GM19239 (cell line): ENCODE measurements at regions not wholly inside any gene's neighbourhood (a gene's known extent, or its start where the extent isn't known, plus 50 kb on each side); places are given as distances from the start of the nearest gene placed in this dataset.

Source experiments
- DNase-seq: peaks from one replicate; pipeline ENCODE4 v3.0.0; 2011; ENCODE audit warnings: low spot score; ENCODE audit not compliant: insufficient read length
- FAIRE-seq: peaks from 2 replicates; lab custom pipeline; 2011; peaks lifted over from hg19 to GRCh38; lab: Jason Lieb, UNC

DNA sequence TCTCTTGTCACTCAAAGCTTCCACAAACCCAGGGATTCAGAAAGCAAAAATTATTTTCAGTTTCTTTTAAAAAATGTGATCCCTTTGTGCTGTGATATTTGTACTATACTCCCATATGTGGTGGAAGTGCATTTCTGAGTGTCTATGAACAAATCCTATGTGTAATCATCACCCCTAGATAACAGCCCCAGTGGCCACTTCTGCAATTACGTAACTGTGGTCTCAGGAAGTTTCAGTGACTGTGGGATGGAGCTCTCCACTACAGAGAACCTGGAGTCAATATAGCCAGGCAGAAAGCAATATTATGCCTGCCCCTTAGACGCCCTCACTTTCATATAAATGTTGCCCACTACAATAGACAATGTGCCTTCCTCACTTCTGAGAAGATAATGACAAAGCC, 1101.7 kb upstream of the GHITM start:
- DNase-seq: no peak
- FAIRE-seq: no peak

DNA sequence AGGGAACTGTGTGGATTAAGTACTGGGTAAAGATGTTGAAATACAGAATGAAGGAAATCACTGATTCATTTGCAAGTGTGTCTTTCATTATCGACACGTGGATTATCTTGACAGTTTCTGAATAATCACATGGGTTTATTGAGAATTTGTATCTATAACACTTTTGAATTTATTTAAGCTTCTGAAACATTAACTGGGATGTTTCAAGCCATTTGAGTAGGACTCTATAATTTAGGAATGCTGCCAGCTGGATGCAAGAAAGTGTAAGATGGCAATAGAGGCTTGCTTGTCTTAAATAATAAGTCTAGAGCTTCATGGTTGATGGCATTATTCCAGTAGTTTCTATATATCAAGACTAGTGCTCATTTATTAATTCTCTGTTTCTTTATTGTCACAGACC, 1100.7 kb upstream of the GHITM start:
- no peak for FAIRE-seq
- DNase-seq: no peak

DNA sequence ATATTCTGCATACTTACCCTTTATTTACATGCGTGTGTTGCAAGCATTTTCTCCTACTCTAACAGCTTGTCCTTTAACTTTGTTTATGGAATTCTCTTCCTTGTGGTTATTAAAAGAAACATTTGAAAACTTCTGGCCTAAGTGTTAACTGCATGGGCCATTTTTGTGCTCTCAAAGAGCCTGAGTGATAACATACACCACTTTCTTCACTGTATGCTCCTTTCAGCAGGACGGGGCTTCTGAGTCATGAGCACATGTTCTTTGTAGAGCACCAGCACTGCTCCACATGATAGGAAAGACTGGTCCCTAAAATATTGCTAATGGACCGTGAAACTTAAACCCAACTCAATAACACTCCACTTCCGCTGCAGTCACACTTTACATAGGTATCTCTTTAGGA, 1093.6 kb upstream of the GHITM start:
- FAIRE-seq (no peak), DNase-seq (no peak)

DNA sequence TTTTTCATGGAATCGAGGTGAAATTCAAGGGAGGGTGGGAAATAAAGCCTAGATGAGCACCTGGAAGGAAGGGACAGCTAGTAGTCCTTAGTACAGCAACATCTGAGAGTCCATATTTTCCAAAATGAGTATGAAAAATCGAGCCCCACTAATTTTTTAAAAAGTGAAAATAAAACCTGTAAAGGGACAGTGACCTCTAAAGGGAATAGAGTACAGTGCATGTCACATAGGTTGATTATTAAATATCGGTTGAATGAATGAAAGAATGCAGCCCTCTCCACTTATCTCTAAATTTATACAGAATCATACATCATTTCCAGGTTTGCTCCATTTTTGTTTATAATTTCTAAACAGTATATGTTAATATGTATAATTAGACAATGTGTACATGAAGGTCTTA, 1088.5 kb upstream of the GHITM start:
- FAIRE-seq: no peak
- DNase-seq: no peak

DNA sequence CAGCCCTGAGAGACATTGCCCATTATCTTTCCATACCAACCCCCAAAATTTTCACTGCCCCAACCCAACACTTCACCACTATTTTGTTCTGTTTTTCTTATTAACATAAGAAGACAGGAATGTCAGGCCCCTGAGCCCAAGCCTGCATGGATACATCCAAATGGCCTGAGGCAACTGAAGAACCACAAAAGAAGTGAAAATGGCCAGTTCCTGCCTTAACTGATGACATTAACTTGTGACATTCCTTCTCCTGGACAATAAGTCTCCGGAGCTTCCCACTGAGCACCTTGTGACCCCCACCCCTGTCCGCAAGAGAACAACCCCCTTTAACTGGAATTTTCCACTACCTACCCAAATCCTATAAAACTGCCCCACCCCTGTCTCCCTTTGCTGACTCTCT, 1076.4 kb upstream of the GHITM start:
- FAIRE-seq: no peak

DNA sequence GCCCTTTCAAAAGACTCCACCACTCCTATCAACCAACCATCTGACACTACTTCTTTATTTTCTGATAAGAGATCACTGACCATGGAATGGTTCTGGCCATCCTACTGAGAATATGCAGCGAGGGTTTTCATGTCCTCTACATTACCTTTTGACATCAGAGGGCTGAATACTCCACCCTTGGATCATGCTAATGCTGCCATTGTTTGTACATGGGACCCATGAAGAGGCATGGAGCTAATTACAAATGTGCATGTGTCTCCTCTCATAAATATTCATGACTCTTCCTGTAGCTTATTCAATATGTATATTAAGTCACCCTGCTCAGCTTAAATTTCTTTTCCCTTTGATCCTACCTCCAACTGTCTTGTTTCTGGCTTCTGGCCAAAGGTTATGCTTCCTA, 1065.8 kb upstream of the GHITM start:
- no peak for DNase-seq
- no peak for FAIRE-seq

More for the DNA sequence above, 1076.4 kb upstream of the GHITM start:
- DNase-seq: no peak

DNA sequence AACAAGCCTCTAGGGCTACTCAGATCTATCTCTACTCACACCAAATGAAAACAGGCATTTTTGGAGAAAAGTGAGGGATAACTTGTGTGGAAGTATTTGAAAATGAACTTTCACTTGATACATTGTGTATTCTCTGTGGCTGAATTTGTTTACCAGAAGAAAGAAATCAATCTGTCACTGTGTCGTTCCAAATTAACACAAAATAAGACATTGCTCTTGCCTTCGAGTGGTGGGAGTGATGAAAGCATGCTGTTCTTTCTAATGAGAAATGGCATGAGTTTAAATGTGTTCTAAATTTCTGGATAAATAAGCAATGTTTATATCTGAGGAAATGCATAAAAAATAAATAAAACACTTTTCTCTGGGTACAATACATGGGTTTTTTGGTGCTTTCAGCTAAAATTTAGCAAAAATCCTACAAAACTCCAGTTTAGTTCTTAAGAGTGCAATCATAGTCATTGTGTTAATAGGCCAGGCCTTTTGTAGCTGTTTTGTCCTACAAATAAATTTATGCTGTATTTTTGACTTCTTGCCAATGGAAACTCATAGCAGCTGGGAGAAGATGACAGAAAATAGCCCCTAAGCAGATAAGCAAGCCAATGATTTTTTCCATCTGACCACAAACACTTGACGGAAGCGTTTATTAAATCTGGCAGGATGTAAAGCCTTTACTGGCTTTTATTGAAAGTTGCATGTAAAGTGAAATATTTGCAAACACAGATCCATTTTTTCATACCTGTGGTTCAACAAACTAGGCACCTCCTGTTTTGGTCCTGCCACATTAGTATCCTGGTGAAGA, 1064.1 kb upstream of the GHITM start:
- DNase-seq (no peak), FAIRE-seq (no peak)

DNA sequence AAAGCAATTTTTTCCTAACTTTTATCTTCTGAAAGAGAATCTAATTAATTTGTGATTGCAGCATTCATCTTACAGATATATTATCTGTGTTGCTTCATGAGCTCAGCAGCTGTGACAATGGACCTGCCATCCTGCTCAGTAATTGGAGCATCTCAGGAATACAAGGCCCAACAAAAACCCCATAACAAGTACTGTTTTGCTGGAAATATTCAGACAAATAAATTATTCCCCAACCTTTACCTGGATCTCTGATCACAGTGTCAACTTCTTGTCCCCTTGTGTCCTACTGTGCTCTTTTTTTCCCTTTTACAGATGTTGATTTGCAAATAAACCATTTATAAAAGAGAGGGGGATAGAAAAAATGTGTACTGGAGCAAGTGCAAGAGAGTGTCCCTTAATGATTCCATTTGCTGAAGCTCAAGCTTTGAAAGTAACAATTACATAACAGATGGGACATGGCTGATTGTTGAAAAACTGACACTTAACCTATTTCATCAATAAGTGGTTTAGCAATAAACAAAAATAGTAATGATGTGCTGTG, 1063.4 kb upstream of the GHITM start:
- no peak for DNase-seq
- no peak for FAIRE-seq

DNA sequence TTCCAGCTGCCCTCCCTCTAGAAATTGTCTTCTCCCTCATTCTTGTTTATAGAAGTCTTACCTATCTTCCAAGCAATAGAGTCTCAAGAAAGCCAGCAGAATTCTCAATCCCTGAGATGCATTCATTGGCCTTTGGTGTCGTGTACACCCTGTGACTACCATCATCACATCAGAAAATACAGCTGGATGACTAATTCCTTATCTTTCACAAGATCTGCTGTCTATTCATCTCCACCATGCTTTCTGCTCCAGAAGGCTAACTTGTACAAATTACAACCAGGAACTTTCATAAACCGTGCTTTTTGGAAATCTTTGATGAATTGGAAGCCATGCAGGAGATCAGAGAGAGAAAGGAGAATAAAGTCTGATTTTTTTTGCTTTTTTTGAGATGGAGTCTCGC, 1062.9 kb upstream of the GHITM start:
- FAIRE-seq (no peak), DNase-seq (no peak)

DNA sequence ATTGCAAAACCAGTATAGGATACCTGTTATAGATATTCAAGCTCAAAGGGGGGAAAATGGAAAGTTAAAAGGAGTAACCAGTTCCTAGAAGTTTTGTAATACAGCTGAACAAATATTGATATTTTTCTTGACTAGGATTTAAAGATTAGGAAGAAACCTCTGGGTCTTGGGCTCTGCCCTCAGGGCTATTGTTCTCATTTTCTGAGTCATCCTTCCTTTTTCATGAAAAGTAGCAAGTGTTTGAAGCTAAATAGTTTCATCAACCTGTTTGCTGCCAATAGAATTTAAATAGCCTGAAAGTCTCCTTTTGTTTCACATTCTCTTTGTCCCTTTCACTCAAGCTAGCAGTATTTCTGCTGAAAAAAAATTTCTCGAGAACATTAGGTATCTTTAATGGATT, 1061.1 kb upstream of the GHITM start:
- FAIRE-seq (no peak), DNase-seq (no peak)

DNA sequence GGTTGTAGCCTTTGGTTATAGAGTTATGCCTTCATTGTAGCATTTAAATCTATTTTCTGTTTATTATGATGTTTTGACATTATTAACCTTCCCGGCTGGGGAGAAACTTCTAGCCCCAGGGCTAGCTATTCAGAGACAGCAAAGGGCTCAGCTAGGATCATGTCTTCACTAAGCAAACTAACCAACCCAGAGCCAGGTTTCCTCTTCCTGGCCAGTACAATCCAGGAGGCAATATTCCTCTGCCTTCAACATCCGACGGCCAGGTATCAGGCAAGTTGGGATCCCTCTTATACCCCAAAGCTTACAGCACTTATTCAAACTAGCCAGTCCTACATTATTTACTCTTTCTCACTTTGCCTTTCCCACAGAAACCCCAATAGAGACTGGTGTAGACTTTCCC, 1060.7 kb upstream of the GHITM start:
- no peak for FAIRE-seq
- no peak for DNase-seq

DNA sequence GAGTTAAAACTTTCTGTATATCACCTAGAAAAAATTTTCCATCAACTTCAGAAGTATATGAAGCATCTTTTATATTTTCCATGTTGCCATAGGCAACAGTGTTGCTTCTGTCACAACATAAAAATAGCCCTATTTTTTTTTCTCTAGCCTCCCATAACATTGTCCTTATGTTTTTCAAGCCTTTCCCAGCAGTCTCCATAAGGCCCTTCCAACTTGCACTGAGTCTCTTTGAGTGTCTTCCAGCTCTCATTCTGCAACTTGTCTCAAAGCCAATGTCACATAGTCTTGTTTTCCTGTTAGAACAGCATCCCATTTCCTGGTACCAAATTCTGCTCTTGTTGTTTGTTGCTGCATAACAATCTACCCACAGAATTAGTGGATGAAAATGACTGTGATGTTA, 1055.5 kb upstream of the GHITM start:
- DNase-seq (no peak), FAIRE-seq (no peak)

DNA sequence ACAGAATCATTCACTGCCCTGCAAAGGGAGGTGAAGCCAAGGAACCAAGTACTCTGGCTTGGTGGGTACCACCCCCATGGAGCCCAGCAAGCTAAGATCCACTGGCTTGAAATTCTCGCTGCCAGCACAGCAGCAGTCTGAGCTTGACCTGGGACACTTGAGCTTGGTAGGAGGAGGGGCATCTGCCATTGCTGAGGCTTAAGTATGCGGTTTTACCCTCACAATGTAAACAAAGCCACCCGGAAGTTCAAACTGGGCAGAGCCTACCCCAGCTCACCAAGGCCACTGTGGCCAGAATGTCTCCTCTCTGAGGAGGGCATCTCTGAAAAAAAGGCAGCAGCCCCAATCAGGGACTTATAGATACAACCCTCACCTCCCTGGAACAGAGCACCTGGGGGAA, 1050.0 kb upstream of the GHITM start:
- FAIRE-seq (no peak), DNase-seq (no peak)

DNA sequence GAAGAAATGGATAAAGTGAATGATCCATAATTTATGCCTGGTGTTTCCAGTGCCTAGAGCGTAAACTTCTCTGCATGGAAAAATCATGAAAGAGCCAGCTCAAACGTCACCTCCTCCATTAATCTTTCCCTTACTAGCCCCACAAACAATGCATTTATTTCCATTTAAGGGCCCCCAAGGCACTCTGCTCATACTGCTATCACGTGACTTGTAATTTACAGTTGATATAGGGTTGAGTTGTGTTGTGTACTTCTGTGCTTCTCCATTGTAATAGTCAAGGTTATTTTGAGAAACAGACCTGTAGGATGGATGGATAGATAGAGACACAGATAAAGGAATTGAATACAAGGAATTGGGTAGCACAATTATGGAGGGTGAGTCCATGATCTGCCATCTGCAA, 1034.7 kb upstream of the GHITM start:
- no peak for FAIRE-seq
- no peak for DNase-seq

DNA sequence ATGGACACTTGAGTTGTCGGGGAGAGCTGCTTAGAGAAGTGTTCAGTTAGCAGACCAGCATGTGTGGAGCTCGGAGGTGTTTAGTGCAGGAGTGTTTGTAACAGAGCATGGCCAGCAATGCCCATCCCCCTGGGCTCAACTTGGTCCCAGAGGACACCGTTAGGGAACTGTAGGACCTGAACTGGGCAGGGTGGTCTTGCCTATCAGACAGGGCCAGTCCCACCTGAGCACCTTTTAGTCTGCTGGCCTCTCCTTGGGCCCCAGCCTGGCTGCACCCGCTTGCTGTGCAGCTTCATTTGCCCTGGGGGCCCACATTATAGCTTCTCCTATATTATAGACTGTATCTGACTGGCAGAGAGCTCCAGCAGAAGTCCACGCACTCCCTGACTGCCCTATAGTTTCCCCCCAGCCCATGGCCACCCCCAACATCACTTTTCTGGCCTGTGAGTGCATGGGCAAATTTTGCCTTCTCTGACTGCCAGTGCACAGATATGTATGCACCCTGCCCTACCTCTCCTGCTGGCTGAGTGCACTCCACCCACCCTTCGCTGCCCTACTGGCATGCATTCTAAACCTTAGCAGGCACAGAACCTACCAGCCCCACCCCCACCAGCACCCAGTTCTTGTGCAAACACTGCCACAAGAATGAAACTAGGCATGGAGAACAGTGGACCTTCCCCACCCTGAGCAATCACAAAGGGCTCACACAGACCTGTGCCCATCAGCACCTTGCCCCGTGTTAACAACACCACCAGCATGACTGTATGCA, 1030.6 kb upstream of the GHITM start:
- FAIRE-seq (no peak), DNase-seq (no peak)

DNA sequence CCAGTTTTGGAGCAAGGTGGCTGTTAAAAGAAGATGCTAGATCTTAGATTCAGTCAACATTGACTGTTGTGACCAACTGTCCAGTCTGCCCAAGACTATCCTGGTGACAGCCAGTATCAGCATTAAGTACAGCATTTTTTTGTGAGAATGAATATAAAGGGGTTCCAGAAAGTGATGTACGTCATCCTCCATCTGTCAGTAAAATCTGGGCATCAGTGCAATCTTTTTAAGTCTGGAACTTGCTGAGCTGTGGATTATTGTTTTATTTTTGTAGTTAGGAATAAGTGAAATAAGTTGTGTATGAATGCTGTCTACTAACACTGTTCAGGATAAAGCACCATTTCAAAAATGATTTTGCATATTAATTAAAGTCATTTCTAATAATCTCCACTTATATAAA, 1020.0 kb upstream of the GHITM start:
- DNase-seq: no peak

DNA sequence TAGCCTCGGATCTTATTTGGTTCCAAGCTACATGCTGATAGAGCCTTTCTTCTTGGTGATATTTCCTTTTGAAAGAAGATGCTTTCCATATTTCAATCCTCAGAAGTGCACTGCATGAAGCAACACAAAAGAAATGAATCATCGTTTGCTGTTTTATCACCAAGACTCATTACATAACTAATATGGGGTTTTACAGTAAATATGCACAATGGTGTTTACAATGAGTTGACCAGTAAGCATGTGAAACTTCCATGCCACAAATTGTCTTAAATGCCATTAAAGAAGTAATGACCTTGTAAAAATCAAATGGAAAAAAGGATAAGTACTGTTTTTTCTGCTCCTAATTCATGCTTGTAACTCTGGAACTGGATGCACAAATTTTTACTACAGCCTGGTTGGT, 1017.0 kb upstream of the GHITM start:
- DNase-seq (no peak), FAIRE-seq (no peak)

More for the DNA sequence above, 1020.0 kb upstream of the GHITM start:
- no peak for FAIRE-seq

DNA sequence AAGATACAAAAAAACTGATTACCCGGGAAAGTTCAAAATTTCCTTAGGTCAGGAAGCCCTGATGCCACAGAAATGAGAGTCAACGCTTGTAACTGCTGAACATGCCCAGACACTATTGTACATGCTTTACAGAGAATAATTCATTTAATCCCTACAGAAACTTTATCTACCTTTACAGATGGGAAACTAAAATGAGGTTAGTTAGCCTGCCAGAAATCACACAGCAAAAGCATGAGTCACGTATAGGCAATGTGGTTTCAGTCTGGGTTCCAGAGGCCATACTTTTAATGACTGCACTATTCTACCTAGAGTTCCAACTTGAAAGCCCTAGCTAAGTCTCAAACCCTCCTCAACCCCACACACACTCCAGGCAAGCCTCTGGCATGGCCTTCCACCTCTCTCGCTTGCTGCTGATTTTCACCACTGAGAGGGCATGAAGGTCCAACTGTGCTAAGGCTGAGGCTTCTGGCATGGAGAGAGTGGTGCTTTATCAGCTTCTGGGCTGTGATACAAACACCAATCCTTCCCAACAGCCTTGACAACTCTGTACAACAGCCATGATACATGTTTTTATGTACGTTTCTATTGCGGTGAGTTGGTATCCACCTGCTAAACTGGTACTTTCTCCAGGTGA, 1011.2 kb upstream of the GHITM start:
- FAIRE-seq: no peak
- DNase-seq: no peak

DNA sequence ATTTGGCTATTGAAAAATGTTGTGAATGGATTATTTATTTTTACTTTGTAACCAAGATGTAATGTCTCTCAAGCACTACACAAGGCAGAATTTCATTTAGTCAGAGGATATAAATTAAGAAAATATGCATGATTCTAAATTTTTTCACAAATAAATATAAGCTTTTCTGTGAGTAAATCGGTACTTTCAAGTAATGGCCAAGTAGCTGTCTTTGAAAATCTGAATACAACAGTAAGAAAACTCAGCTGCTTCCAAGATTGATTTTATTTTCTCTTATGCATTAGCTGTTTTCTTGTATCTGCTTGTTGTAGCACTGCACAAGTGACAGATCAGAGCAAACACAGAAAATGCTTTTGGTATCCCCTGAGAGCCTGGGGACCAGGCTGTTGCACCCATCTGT, 998.5 kb upstream of the GHITM start:
- DNase-seq (no peak), FAIRE-seq (no peak)

DNA sequence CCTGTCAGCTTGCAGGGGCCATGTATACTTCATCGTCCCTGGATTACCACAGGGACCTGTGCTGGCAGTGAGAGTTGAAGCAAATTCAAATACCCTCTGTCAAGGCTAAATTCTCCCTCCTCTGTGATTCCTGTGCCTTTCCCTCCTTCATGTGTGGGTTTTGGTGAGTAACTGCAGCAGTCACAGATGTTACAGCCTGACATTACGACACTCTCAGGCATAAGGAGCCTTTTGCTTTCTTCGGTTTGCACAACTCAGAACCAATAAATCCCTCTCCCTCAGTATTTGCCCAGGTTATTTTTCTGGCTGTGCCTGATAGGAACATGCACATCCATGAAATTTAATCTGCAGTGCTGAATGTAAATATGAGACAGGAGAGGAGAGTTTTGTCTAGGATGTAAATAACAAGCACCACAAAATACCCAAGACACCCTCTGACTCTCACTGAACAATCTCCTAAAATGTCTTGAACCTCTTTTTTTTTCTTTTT, 997.2 kb upstream of the GHITM start:
- no peak for DNase-seq
- no peak for FAIRE-seq

DNA sequence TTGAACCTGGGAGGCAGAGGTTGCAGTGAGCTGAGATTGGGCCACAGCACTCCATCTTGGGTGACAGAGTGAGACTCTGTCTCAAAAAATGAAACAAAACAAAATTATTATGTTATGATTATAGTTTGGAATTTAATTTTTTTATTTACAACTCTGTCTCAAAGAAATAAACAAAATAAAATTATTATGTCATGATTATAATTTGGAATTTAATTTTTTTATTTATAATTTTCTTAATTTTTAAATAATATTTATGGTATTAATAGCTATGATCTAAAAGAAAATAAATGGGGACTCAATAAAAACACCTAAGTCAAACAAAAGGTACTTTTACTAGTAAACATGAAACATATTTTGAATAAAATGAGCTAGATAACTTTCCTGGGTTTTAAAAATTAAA, 994.8 kb upstream of the GHITM start:
- DNase-seq: no peak
- no peak for FAIRE-seq
